Type B pancreatic cell (in vitro differentiated cells): ENCODE measurements at regions not wholly inside any gene's neighbourhood (a gene's known extent, or its start where the extent isn't known, plus 50 kb on each side); places are given as distances from the start of the nearest gene placed in this dataset.

Experiments used
- DNase-seq: peaks from one replicate; pipeline ENCODE4 v3.0.0; 2021; ENCODE audit warnings: mixed read lengths; ENCODE audit not compliant: unreplicated experiment; ENCODE audit errors: extremely low spot score
- H3K27ac Mint-ChIP-seq: 2 replicates; pipeline ENCODE4 v1.8.0; 2021; ENCODE audit warnings: mild to moderate bottlenecking, mixed read lengths
- H3K27me3 Mint-ChIP-seq: 2 replicates; pipeline ENCODE4 v1.8.0; 2021; ENCODE audit warnings: mixed read lengths
- H3K36me3 Mint-ChIP-seq: 2 replicates; pipeline ENCODE4 v1.8.0; 2021; ENCODE audit warnings: mixed read lengths
- H3K4me1 Mint-ChIP-seq: one replicate; pipeline ENCODE4 v1.8.0; 2021; ENCODE audit warnings: mixed read lengths; ENCODE audit not compliant: unreplicated experiment
- H3K4me3 Mint-ChIP-seq: 2 replicates; pipeline ENCODE4 v1.8.0; 2021; ENCODE audit warnings: mild to moderate bottlenecking, mixed read lengths
- H3K9me3 Mint-ChIP-seq: 2 replicates; pipeline ENCODE4 v1.8.0; 2021; ENCODE audit warnings: mixed read lengths
- CTCF ChIP-seq: fragments of 200-600 bp; sonication (generic); conservative IDR thresholded peaks from 2 replicates; pipeline ENCODE4 v1.5.0; 2021; ENCODE audit warnings: antibody characterized with exemption, mild to moderate bottlenecking

- no peaks in the 10 kb centered on the region for H3K9me3 Mint-ChIP-seq
- no peaks in the 10 kb centered on the region for H3K36me3 Mint-ChIP-seq
- H3K27ac Mint-ChIP-seq: no peak overlapping the region
- H3K4me1 Mint-ChIP-seq: peaks cover 4% of the 10 kb centered on the region
- H3K27me3 Mint-ChIP-seq: peaks cover 7% of the 10 kb centered on the region
- DNase-seq: no peak
- H3K4me3 Mint-ChIP-seq: no peak overlapping the region
- no peak for TF ChIP-seq CTCF
Measured at GRCh38 chr22:48085901-48086645, 1323.6 kb downstream of the TBC1D22A start.

- DNase-seq: no peak
- H3K4me3 Mint-ChIP-seq: no peak overlapping the region
- peaks cover under 1% of the 10 kb centered on the region for H3K4me1 Mint-ChIP-seq
- H3K27me3 Mint-ChIP-seq: peaks cover 10% of the 10 kb centered on the region
- TF ChIP-seq CTCF: no peak
- H3K9me3 Mint-ChIP-seq: no peaks in the 10 kb centered on the region
- no peak overlapping the region for H3K27ac Mint-ChIP-seq
- no peaks in the 10 kb centered on the region for H3K36me3 Mint-ChIP-seq
Measured at GRCh38 chr22:48084729-48085050, 1322.2 kb downstream of the TBC1D22A start.

GRCh38 chr22:48084041-48084728 is 1321.7 kb downstream of the TBC1D22A start:
- H3K9me3 Mint-ChIP-seq: no peaks in the 10 kb centered on the region
- peaks cover 13% of the 10 kb centered on the region for H3K27me3 Mint-ChIP-seq
- H3K4me1 Mint-ChIP-seq: no peaks in the 10 kb centered on the region
- no peaks in the 10 kb centered on the region for H3K36me3 Mint-ChIP-seq
- DNase-seq: no peak
- no peak for TF ChIP-seq CTCF
- no peak overlapping the region for H3K27ac Mint-ChIP-seq
- no peak overlapping the region for H3K4me3 Mint-ChIP-seq

- Mint-ChIP-seq H3K27ac (no peak overlapping the region), H3K27me3 (peaks cover 16% of the 10 kb centered on the region), H3K4me1 (no peaks in the 10 kb centered on the region), H3K9me3 (no peaks in the 10 kb centered on the region), H3K36me3 (no peaks in the 10 kb centered on the region), H3K4me3 (no peak overlapping the region)
- DNase-seq: no peak
- no peak for TF ChIP-seq CTCF
Measured at GRCh38 chr22:48083502-48083901, 1321.1 kb downstream of the TBC1D22A start.

- Mint-ChIP-seq H3K27me3 (peaks cover 23% of the 10 kb centered on the region), H3K36me3 (no peaks in the 10 kb centered on the region), H3K27ac (no peak overlapping the region), H3K4me1 (no peaks in the 10 kb centered on the region), H3K9me3 (no peaks in the 10 kb centered on the region), H3K4me3 (no peak overlapping the region)
- no peak for TF ChIP-seq CTCF
- no peak for DNase-seq
Measured at GRCh38 chr22:48082284-48082683, 1319.8 kb downstream of the TBC1D22A start.
